ENCODE measurements at regions not wholly inside any gene's neighbourhood (a gene's known extent, or its start where the extent isn't known, plus 50 kb on each side); places are given as distances from the start of the nearest gene placed in this dataset.
"Not testable (repeated sequence)": the region's sequence is repeated elsewhere in the genome, so short reads cannot be mapped to it uniquely, and the experiment has no call there.

GRCh38 chr2:87567912-87568311 is 180.0 kb upstream of the PLGLB2 start:
- not testable (repeated sequence) for DNase-seq (ENCODE audit: low read depth in 1 of 2, low spot score in 1 of 2)

- not testable (repeated sequence) for DNase-seq (ENCODE audit: low read depth in 1 of 2, low spot score in 1 of 2)
Observed at GRCh38 chr2:87568554-87569278, 179.2 kb upstream of the PLGLB2 start.

- not testable (repeated sequence) for DNase-seq (ENCODE audit: low read depth in 1 of 2, low spot score in 1 of 2)
Observed at GRCh38 chr2:87569689-87570397, 178.0 kb upstream of the PLGLB2 start.

- not testable (repeated sequence) for DNase-seq (ENCODE audit: low read depth in 1 of 2, low spot score in 1 of 2)
Observed at GRCh38 chr2:87571889-87572465, 175.9 kb upstream of the PLGLB2 start.

DNA sequence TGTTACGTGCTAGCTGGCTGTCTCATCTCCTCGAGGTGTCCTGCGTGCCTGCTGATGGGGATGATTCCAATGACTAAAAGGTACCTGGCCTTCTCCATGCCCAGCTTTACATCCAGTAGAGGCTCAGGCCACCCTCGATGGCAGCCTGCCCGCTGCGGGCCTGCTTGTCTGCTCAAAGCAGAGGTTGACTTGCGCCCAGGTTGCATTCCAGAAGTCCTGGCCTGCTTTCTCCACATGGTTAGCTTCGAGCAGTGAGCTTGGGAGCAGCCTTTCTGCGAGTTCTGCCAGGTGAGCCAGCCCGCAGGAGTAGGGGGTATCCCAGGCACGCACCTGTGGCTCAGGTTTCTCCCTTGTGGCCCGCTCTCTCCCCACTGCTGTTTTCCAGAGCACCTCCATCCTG is 175.0 kb upstream of the PLGLB2 start:
- DNase-seq (ENCODE audit: low read depth in 1 of 2, low spot score in 1 of 2), result not testable (repeated sequence)

DNA sequence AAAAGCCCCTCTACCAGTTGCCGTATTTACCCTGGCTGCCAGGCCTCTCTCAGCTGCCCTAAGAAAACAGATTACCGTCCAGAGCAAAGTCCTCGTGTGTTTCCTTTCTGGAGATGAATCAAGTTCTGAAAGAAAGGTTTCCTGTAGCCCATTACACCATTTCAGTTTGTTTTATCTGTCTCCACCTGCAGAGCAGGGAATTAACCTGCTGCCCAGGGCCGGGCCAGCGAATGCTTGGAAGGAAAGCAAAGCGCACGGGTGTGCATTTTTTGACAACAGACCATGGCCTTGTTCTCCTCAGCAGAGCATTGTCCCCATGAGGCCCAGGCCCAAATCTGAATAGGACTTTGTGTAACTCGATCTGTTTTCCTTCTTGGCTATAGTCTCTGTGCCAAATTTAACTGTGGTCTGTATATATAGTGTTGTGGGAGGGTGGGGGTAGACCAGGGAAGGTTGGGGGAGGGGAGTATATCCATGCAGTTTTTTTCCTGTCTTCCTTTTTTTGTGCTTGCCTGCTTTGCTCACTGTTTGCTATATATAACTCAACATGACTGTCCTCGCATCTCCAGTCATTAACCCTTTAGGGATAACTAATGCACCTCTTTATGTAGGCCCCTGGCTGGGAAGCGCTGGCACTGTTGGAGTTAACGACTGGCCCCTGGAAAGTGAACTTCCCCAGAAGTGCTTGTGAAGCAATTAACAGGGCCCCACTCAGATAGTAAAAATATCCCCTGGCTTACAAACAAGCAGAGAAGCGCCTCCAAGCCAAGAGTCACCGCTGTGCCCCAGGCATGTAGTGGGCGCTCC is 174.3 kb upstream of the PLGLB2 start:
- DNase-seq (ENCODE audit: low read depth in 1 of 2, low spot score in 1 of 2), result not testable (repeated sequence)

DNA sequence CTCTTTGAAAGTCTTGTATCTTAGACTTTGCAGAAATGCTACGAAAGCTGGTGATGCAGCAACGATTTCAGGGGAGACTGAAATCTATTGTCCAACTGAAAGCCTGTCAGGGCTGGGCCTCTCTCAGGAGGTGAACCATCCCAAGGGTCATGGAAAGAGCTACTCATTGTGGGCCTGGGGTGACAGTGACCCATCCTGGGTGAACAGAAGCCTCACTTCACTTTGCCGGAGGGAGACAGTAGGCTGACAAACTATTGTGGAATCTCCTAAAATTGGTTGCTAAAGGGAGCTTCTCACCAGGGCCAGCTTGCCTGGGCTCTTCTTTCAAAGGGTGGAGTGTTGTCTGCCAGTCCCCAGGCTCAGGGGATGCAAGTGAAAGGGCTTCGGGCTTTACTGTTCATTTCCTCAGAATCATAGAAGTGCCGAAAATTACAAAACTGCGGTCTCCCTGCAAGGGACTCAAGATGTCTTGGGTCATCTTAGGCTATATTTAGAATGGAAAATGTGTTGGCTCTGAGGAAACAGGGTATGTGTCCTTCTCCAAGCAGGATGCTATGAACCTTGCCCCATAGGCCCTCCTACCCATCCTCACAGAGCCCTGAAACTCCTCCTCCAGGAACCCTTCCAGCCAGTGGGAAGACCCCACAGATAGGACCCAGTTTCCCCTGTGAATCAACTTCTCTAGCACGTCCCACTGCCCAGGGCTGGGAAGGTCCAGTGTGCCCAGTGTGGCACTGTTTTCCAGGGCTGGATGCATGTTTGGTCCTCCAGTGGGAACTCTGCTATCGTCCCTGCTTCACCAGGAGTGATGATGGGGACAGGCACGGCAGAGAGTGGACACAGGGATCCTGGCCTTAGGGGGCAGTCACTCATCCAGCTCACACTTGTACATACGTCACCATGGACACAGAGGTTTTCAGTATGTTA is 173.4 kb upstream of the PLGLB2 start:
- not testable (repeated sequence) for DNase-seq (ENCODE audit: low read depth in 1 of 2, low spot score in 1 of 2)

DNA sequence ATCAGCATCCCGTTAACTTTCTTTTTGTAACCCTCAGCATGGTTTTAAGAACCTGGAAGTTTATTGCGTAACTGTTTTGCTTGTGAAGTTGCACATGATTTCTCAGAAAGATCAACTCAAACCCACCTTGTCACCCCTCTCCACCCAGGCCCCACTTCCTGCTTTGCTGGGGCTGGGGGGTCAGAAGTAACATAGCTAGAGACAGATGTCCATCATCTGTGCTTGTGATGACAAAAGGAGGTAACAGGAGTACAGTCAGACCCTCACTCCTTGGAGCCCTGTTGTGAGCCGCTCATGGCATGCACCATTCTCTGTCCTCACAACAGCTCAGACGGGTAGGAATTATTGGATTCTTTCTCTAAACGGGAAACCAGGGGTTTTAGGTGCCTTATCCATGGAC is 172.7 kb upstream of the PLGLB2 start:
- not testable (repeated sequence) for DNase-seq (ENCODE audit: low read depth in 1 of 2, low spot score in 1 of 2)

DNA sequence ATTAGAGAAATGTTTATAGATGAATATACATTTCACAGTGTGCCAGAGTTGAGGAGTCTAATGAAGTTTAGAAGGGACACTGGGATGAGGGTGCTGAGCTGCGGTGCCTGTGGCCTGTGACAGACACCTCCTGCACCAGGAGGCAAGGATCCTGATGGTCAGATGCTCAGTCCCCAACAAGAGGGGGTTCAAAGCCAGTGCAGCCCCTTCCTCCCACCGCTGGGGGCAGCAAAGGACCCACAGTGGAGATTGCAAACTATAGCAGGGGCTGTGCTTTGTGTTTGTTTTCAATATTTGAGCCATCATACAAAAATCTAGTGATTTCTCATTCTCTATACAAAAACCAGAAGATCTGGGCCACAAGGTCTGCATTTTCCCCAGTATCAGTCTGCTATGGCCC is 170.5 kb upstream of the PLGLB2 start:
- DNase-seq (ENCODE audit: low read depth in 1 of 2, low spot score in 1 of 2), result not testable (repeated sequence)

GRCh38 chr2:87582152-87582551 is 165.7 kb upstream of the PLGLB2 start:
- DNase-seq (ENCODE audit: low read depth in 1 of 2, low spot score in 1 of 2), result not testable (repeated sequence)

DNA sequence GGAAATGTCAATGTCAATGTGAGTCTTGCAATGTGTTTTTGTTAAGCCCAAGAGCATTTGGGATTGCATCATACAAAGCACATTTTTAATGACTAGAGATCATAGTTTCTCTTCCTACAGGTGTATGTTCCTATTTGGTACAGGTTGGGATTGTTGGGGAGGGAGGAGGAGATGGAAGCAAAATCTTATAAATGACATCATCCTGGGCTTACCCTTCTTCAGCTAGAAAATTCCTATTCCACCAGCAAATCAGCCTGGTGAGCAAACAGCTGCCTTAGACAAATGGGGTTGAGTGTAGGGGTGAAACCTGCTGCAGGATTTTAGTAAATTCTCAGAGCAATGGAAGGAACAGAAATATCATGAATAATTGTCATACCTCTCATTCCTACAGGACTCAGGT is 165.3 kb upstream of the PLGLB2 start:
- DNase-seq (ENCODE audit: low read depth in 1 of 2, low spot score in 1 of 2), result not testable (repeated sequence)

DNA sequence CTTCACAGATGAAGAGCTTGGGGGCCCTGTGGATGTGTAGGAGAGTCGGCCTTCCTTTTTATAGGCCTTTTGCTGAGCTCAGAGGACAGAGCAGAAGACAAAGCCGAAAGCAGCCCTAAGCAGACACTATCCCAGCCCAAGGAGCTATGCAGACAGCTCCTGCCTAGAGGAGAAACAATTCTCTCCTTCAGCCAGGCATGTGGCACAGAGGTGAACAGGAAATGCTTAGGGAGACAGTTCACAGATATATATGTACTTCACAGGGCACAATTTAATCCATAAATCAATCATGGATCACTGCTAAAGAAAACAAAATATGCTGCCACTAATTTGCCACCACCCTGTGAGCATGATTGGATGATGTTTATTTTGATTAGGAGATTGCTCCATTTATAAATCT is 164.5 kb upstream of the PLGLB2 start:
- not testable (repeated sequence) for DNase-seq (ENCODE audit: low read depth in 1 of 2, low spot score in 1 of 2)

- not testable (repeated sequence) for DNase-seq (ENCODE audit: low read depth in 1 of 2, low spot score in 1 of 2)
Observed at GRCh38 chr2:87583803-87584202, 164.1 kb upstream of the PLGLB2 start.

GRCh38 chr2:87584268-87584906 is 163.5 kb upstream of the PLGLB2 start:
- DNase-seq (ENCODE audit: low read depth in 1 of 2, low spot score in 1 of 2), result not testable (repeated sequence)

- not testable (repeated sequence) for DNase-seq (ENCODE audit: low read depth in 1 of 2, low spot score in 1 of 2)
Observed at GRCh38 chr2:87587934-87588333, 160.0 kb upstream of the PLGLB2 start.

DNA sequence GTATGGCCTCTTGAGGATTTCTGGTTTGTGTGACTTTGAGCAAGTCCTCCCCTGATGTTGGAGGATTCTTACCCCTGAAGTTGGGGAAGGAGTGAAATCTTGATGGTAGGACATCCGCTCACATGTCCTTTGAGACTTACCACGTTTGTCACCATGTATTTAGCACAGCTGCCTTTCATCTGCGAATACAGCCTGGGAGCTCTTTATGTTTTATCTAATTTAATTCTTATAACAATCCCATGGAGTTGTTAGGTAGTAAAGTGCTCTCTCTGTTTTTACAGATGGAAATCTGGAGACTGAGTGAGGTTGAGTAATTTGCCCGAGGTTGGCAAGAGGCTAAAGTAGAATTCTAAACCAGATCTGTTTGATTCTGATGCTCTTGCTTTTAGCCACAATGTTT is 154.9 kb upstream of the PLGLB2 start:
- DNase-seq (ENCODE audit: low read depth in 1 of 2, low spot score in 1 of 2), result not testable (repeated sequence)

- DNase-seq (ENCODE audit: low read depth in 1 of 2, low spot score in 1 of 2), result peak in 1 of 2 donors; percentile 68
Observed at GRCh38 chr2:87593784-87594610, 153.9 kb upstream of the PLGLB2 start.

- DNase-seq (ENCODE audit: low read depth in 1 of 2, low spot score in 1 of 2), result not testable (repeated sequence)
Observed at GRCh38 chr2:87594611-87594992, 153.3 kb upstream of the PLGLB2 start.

DNA sequence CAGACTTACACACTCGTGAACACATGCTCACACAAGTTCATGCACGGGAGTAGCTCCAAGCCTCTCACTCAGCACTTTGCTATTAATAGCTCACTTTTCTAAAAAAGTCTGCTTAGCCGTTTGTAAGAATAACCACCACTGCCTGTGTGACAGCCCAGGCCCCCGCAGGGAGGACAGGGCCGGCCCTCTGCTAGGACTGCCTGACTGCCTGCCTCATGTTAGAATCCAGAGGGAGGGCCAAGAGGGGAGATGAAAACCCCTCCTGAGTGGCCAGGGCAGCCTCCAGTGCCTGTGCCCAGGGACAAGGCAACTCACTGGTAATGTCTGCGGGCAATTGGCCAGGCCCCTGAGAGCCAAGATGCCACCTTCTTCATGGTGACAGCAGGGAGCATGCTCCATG is 152.9 kb upstream of the PLGLB2 start:
- not testable (repeated sequence) for DNase-seq (ENCODE audit: low read depth in 1 of 2, low spot score in 1 of 2)

Data from activated T-helper 1 cell treated with anti-CD3 and anti-CD28 coated beads, Interleukin-2, amount 50 U/mL, for 16 hours (primary cell).